HCT116 (cell line): ENCODE measurements at regions not wholly inside any gene's neighbourhood (a gene's known extent, or its start where the extent isn't known, plus 50 kb on each side); places are given as distances from the start of the nearest gene placed in this dataset.
"Not testable (repeated sequence)": the region's sequence is repeated elsewhere in the genome, so short reads cannot be mapped to it uniquely, and the experiment has no call there.

Experiments
- ATAC-seq: fragments of 200-7000 bp; cut with Tn5 transposase; 2 replicates; pipeline ENCODE4 v1.9.1; 2020; ENCODE audit warnings: mild to moderate bottlenecking, moderate library complexity
- BruUV-seq: library from RNA; stranded (reverse); fragments of 400-500 nt; replicated peaks from 2 replicates; lab custom pipeline; 2021; lab: Mats Ljungman, UMichigan
- CTCF ChIA-PET: fragments of 300-600 bp; sonication (Branson Sonifier 250); formaldehyde crosslinking; loops from one replicate; lab custom pipeline; 2021; ENCODE audit warnings: antibody characterized with exemption; lab: Charles Lee
- POLR2A ChIA-PET: fragments of 300-600, 350-600 bp; sonication (Branson Sonifier 250); formaldehyde crosslinking; loops from one replicate; lab custom pipeline; 2021; ENCODE audit warnings: antibody characterized with exemption; lab: Charles Lee
- RAD21 ChIA-PET, 2 experiments: fragments of 300-600 bp; sonication (Branson Sonifier 250); formaldehyde crosslinking; loops; one replicate each; lab custom pipeline; 2023; ENCODE audit warnings: low total read pairs in 2 of 2; ENCODE audit not compliant: uncharacterized antibody in 2 of 2, unreplicated experiment in 2 of 2, low non-redundant PET in 1 of 2; lab: Charles Lee
- DNase-seq: peaks from one replicate; pipeline ENCODE4 v3.0.0-alpha.2; 2010; ENCODE audit warnings: low read depth, low spot score
- H2AFZ ChIP-seq: fragments of 200-600 bp; shearing (Covaris generic), sonication (generic); 2 replicates; pipeline ENCODE4 v1.6.1; 2017; ENCODE audit warnings: low read depth, mixed run types, mixed read lengths, antibody characterized with exemption, low read length; ENCODE audit not compliant: poor library complexity, severe bottlenecking
- H3K27ac ChIP-seq: 2 replicates; pipeline ENCODE4 v1.5.1; 2012; ENCODE audit warnings: low read depth, low read length
- H3K27me3 ChIP-seq: fragments of 200-600 bp; sonication (generic); 2 replicates; pipeline ENCODE4 v1.6.1; 2016; ENCODE audit warnings: mixed run types, low read length, mixed read lengths; ENCODE audit not compliant: insufficient read depth
- H3K36me3 ChIP-seq, 2 experiments: fragments of 200-500 bp in 1 of 2; fragments of 200-600 bp in 1 of 2; sonication (Bioruptor generic) in 1 of 2; sonication (generic) in 1 of 2; 2 replicates each; pipeline versions ENCODE4 v1.5.1 to v1.6.1; 2014 to 2016; ENCODE audit warnings: low read length in 2 of 2, inconsistent platforms in 1 of 2, mixed read lengths in 1 of 2, mixed run types in 1 of 2; ENCODE audit not compliant: insufficient read depth in 2 of 2, control insufficient read depth in 1 of 2
- H3K4me1 ChIP-seq, 2 experiments: fragments of 200-600 bp in 1 of 2; sonication (generic) in 1 of 2; 2 replicates each; pipeline versions ENCODE4 v1.5.1 to v1.6.1; 2012 to 2017; ENCODE audit warnings: low read length in 2 of 2, inconsistent platforms in 1 of 2, mild to moderate bottlenecking in 1 of 2, mixed read lengths in 1 of 2, mixed run types in 1 of 2, moderate library complexity in 1 of 2; ENCODE audit not compliant: insufficient read depth in 2 of 2, control insufficient read depth in 1 of 2
- H3K4me2 ChIP-seq: fragments of 200-600 bp; sonication (generic); 2 replicates; pipeline ENCODE4 v1.6.1; 2017; ENCODE audit warnings: mixed run types, low read length, mixed read lengths
- H3K4me3 ChIP-seq, 2 experiments: fragments of 200-600 bp in 1 of 2; sonication (generic) in 1 of 2; replicated peaks in 1 of 2; 2 replicates each; pipeline ENCODE4 v1.5.1; 2011 to 2016; ENCODE audit warnings: low read length in 2 of 2, control low read depth in 1 of 2, low read depth in 1 of 2, mild to moderate bottlenecking in 1 of 2, mixed read lengths in 1 of 2, mixed run types in 1 of 2
- H3K79me2 ChIP-seq: fragments of 200-600 bp; sonication (generic); 2 replicates; pipeline ENCODE4 v1.6.1; 2017; ENCODE audit warnings: mild to moderate bottlenecking, mixed run types, low read length, moderate library complexity, mixed read lengths; ENCODE audit not compliant: insufficient read depth
- H3K9ac ChIP-seq: fragments of 200-600 bp; sonication (generic); 2 replicates; pipeline ENCODE4 v1.6.1; 2016; ENCODE audit warnings: low read length, mixed read lengths
- H3K9me2 ChIP-seq: fragments of 200-600 bp; sonication (generic), shearing (Covaris generic); 2 replicates; pipeline ENCODE4 v1.6.1; 2017; ENCODE audit warnings: mixed run types, mild to moderate bottlenecking, moderate library complexity; ENCODE audit not compliant: insufficient read depth
- H3K9me3 ChIP-seq, 2 experiments: fragments of 200-500 bp in 1 of 2; fragments of 200-600 bp in 1 of 2; sonication (Bioruptor generic) in 1 of 2; sonication (generic) in 1 of 2; 2 replicates each; pipeline ENCODE4 v1.6.1; 2014 to 2017; ENCODE audit warnings: low read length in 2 of 2, mixed read lengths in 2 of 2, inconsistent platforms in 1 of 2, low read depth in 1 of 2, mild to moderate bottlenecking in 1 of 2, mixed run types in 1 of 2, moderate library complexity in 1 of 2; ENCODE audit not compliant: control insufficient read depth in 1 of 2, insufficient read depth in 1 of 2
- H4K20me1 ChIP-seq: fragments of 200-600 bp; sonication (generic), shearing (Covaris generic); 2 replicates; pipeline ENCODE4 v1.6.1; 2017; ENCODE audit warnings: mixed run types, mild to moderate bottlenecking, moderate library complexity; ENCODE audit not compliant: insufficient read depth
- EGR1 ChIP-seq: IDR thresholded peaks from 2 replicates; pipeline ENCODE4 v1.6.1; 2012; ENCODE audit warnings: low read depth
- ELF1 ChIP-seq: IDR thresholded peaks from 2 replicates; pipeline ENCODE4 v1.6.1; 2012; ENCODE audit warnings: low read depth, borderline replicate concordance
- POLR2AphosphoS5 ChIP-seq: IDR thresholded peaks from 2 replicates; pipeline ENCODE4 v1.6.1; 2011; ENCODE audit warnings: mild to moderate bottlenecking, low read depth, low read length, moderate library complexity
- RAD21 ChIP-seq: IDR thresholded peaks from 2 replicates; pipeline ENCODE4 v1.6.1; 2012; ENCODE audit warnings: low read depth, mild to moderate bottlenecking
- SIN3A ChIP-seq: IDR thresholded peaks from 2 replicates; pipeline ENCODE4 v1.6.1; 2012; ENCODE audit warnings: low read depth
- SRF ChIP-seq: IDR thresholded peaks from 2 replicates; pipeline ENCODE4 v1.6.1; 2012; ENCODE audit warnings: low read depth
- ZBTB33 ChIP-seq: IDR thresholded peaks from 2 replicates; pipeline ENCODE4 v1.6.1; 2011; ENCODE audit warnings: mild to moderate bottlenecking, low read length, moderate library complexity; ENCODE audit not compliant: insufficient replicate concordance; ENCODE audit errors: extremely low read depth
- intact Hi-C: fragments of 100-400 bp; cut with micrococcal nuclease; formaldehyde crosslinking; loops from 2 replicates; pipeline ENCODE4 v1.10.0; 2022

- BruUV-seq = no TSS peak
- Histone ChIP-seq H3K4me2 (no peak overlapping the region), H3K27me3 (no peaks in the 10 kb centered on the region), H3K79me2 (no peaks in the 10 kb centered on the region), H3K4me3 (no peak overlapping the region), H3K9me3 (no peaks in the 10 kb centered on the region), H3K9ac (no peak overlapping the region), H3K9me2 (no peaks in the 10 kb centered on the region), H2AFZ (no peak overlapping the region), H4K20me1 (no peaks in the 10 kb centered on the region), H3K27ac (no peak overlapping the region), H3K4me1 (no peaks in the 10 kb centered on the region), H3K36me3 (no peaks in the 10 kb centered on the region)
- intact Hi-C loops = no loop called here
- ChIA-PET RAD21 (no interaction called here), POLR2A (no interaction called here), CTCF (no interaction called here)
- DNase-seq = no peak
- no peak for TF ChIP-seq SRF
- no peak for TF ChIP-seq ELF1
- no peak for TF ChIP-seq SIN3A
- no peak for TF ChIP-seq ZBTB33
- no peak for TF ChIP-seq POLR2AphosphoS5
- TF ChIP-seq EGR1 = no peak
- no peak for TF ChIP-seq RAD21
- ATAC-seq = no peak
Observed at GRCh38 chr3:117054556-117054955, 345.0 kb downstream of the TUSC7 start.

GRCh38 chr3:117056946-117057345 is 347.4 kb downstream of the TUSC7 start:
- H3K27me3 ChIP-seq, H3K4me3 ChIP-seq, H4K20me1 ChIP-seq, RAD21 ChIA-PET, CTCF ChIA-PET, H3K27ac ChIP-seq, H3K9me2 ChIP-seq, H3K9ac ChIP-seq, H3K79me2 ChIP-seq, POLR2A ChIA-PET, BruUV-seq, DNase-seq, H2AFZ ChIP-seq, H3K4me2 ChIP-seq, H3K36me3 ChIP-seq, ATAC-seq, H3K9me3 ChIP-seq, H3K4me1 ChIP-seq: not testable (repeated sequence)
- intact Hi-C loops = loop anchor here (5.0 kb wide), 2 partner anchors 470 to 1760 kb away; no protein-coding TSS in a partner anchor
